ENCODE measurements at regions not wholly inside any gene's neighbourhood (a gene's known extent, or its start where the extent isn't known, plus 50 kb on each side); places are given as distances from the start of the nearest gene placed in this dataset.

- no peak for TF ChIP-seq RAD21 (IDR thresholded peaks at IDR 0.05; ENCODE audit: low read depth)
- TF ChIP-seq NFIC (IDR thresholded peaks at IDR 0.05), result no peak
- no peak for TF ChIP-seq CEBPB (IDR thresholded peaks at IDR 0.05)
- TF ChIP-seq EP300 (IDR thresholded peaks at IDR 0.05; ENCODE audit: borderline replicate concordance), result no peak
- no peak for TF ChIP-seq EGR1 (IDR thresholded peaks at IDR 0.05)
- no peak for TF ChIP-seq TAF1 (IDR thresholded peaks at IDR 0.05; ENCODE audit: low read depth)
- no peak for TF ChIP-seq FOXM1 (IDR thresholded peaks at IDR 0.05; ENCODE audit: borderline replicate concordance, low read depth)
- TF ChIP-seq REST (IDR thresholded peaks at IDR 0.05; ENCODE audit: low read depth), result no peak
- TF ChIP-seq TCF12 (IDR thresholded peaks at IDR 0.05; ENCODE audit: low read depth), result no peak
- TF ChIP-seq USF1 (IDR thresholded peaks at IDR 0.05), result no peak
- TF ChIP-seq TEAD4 (IDR thresholded peaks at IDR 0.05), result no peak
- no peak for TF ChIP-seq ZBTB7A (IDR thresholded peaks at IDR 0.05; ENCODE audit: low read depth)
- no peak for TF ChIP-seq MAX (IDR thresholded peaks at IDR 0.05)
- no peak for TF ChIP-seq YY1 (IDR thresholded peaks at IDR 0.05; ENCODE audit: low read depth)
Measured at GRCh38 chr5:92979716-92980115, 601.3 kb downstream of the NR2F1-AS1 start.

- TF ChIP-seq CREB1 (IDR thresholded peaks at IDR 0.05; ENCODE audit: low read depth), result no peak
- TF ChIP-seq EGR1 (IDR thresholded peaks at IDR 0.05), result no peak
- no peak for TF ChIP-seq USF1 (IDR thresholded peaks at IDR 0.05)
- no peak for TF ChIP-seq TAF1 (IDR thresholded peaks at IDR 0.05; ENCODE audit: low read depth)
- TF ChIP-seq MAX (IDR thresholded peaks at IDR 0.05), result no peak
- TF ChIP-seq TCF12 (IDR thresholded peaks at IDR 0.05; ENCODE audit: low read depth), result no peak
- TF ChIP-seq TEAD4 (IDR thresholded peaks at IDR 0.05), result no peak
- no peak for TF ChIP-seq FOXM1 (IDR thresholded peaks at IDR 0.05; ENCODE audit: borderline replicate concordance, low read depth)
- TF ChIP-seq RAD21 (IDR thresholded peaks at IDR 0.05; ENCODE audit: low read depth), result no peak
- TF ChIP-seq YY1 (IDR thresholded peaks at IDR 0.05; ENCODE audit: low read depth), result no peak
- TF ChIP-seq EP300 (IDR thresholded peaks at IDR 0.05; ENCODE audit: borderline replicate concordance), result no peak
- no peak for TF ChIP-seq CEBPB (IDR thresholded peaks at IDR 0.05)
- TF ChIP-seq ZBTB7A (IDR thresholded peaks at IDR 0.05; ENCODE audit: low read depth), result no peak
Measured at GRCh38 chr5:92977846-92978540, 603.0 kb downstream of the NR2F1-AS1 start.

- TF ChIP-seq ZBTB7A (IDR thresholded peaks at IDR 0.05; ENCODE audit: low read depth) (no peak), EP300 (IDR thresholded peaks at IDR 0.05; ENCODE audit: borderline replicate concordance) (no peak), TAF1 (IDR thresholded peaks at IDR 0.05; ENCODE audit: low read depth) (no peak), MAX (IDR thresholded peaks at IDR 0.05) (no peak), TCF12 (IDR thresholded peaks at IDR 0.05; ENCODE audit: low read depth) (no peak), CREB1 (IDR thresholded peaks at IDR 0.05; ENCODE audit: low read depth) (no peak), TEAD4 (IDR thresholded peaks at IDR 0.05) (no peak), YY1 (IDR thresholded peaks at IDR 0.05; ENCODE audit: low read depth) (no peak), RAD21 (IDR thresholded peaks at IDR 0.05; ENCODE audit: low read depth) (no peak), NFIC (IDR thresholded peaks at IDR 0.05) (no peak), EGR1 (IDR thresholded peaks at IDR 0.05) (no peak), USF1 (IDR thresholded peaks at IDR 0.05) (no peak), FOXM1 (IDR thresholded peaks at IDR 0.05; ENCODE audit: borderline replicate concordance, low read depth) (no peak), REST (IDR thresholded peaks at IDR 0.05; ENCODE audit: low read depth) (no peak), CEBPB (IDR thresholded peaks at IDR 0.05) (no peak)
Measured at GRCh38 chr5:92976156-92976555, 604.9 kb downstream of the NR2F1-AS1 start.

- no peak for TF ChIP-seq CREB1 (IDR thresholded peaks at IDR 0.05; ENCODE audit: low read depth)
- TF ChIP-seq USF1 (IDR thresholded peaks at IDR 0.05), result no peak
- TF ChIP-seq TCF12 (IDR thresholded peaks at IDR 0.05; ENCODE audit: low read depth), result no peak
- no peak for TF ChIP-seq YY1 (IDR thresholded peaks at IDR 0.05; ENCODE audit: low read depth)
- TF ChIP-seq EGR1 (IDR thresholded peaks at IDR 0.05), result no peak
- no peak for TF ChIP-seq REST (IDR thresholded peaks at IDR 0.05; ENCODE audit: low read depth)
- no peak for TF ChIP-seq MAX (IDR thresholded peaks at IDR 0.05)
Measured at GRCh38 chr5:92969781-92970237, 611.2 kb downstream of the NR2F1-AS1 start.
